ENCODE measurements at regions not wholly inside any gene's neighbourhood (a gene's known extent, or its start where the extent isn't known, plus 50 kb on each side); places are given as distances from the start of the nearest gene placed in this dataset.
A peak's percentile ranks its signal among the peaks of the same experiment; 100 is the strongest.
"Not testable (repeated sequence)": the region's sequence is repeated elsewhere in the genome, so short reads cannot be mapped to it uniquely, and the experiment has no call there.

GRCh38 chr12:93219947-93220346 lies 157.8 kb upstream of the NUDT4 start:
- no peak for DNase-seq

GRCh38 chr12:93221841-93222240 lies 155.9 kb upstream of the NUDT4 start:
- DNase-seq, result no peak

- DNase-seq, result no peak
These were observed 154.0 kb upstream of the NUDT4 start for GRCh38 chr12:93223440-93224426.

DNA sequence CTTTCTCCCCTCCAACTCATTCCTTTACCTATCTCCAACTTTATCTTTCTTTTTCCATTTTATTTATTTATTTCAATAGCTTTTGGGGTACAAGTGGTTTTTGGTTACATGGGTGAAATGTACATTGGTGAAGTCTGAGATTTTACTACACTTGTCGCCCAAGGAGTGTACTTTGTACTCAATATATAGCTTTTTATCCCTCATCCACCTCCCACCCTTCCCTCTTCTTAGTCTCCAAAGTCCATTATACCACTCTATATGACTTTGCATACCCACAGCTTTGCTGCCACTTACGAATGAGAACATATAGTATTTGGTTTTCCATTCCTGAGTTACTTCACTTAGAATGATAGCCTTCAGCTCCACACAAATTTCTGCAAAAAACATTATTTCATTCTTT lies 152.6 kb upstream of the NUDT4 start:
- no peak for DNase-seq

DNA sequence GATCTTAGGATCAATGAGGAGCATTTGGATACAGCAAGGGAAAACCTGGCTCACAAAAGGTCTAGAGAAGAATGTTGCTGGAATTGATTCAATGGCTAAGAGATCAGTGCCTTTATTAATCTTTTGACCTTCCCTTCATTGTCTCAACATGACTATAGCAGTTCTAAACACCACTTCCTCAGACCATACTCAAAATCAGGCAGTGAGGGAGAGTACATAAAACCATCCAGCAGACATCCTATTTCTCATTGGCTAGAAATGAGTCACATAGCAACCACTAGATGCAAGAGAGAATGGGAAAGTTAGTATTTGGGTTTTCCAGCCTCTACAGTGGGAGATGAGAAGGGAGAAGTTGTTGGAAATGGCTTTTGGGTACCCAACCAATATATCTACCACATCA lies 151.4 kb upstream of the NUDT4 start:
- no peak for DNase-seq

GRCh38 chr12:93229494-93230325 lies 148.0 kb upstream of the NUDT4 start:
- DNase-seq, result no peak

- no peak for DNase-seq
These were observed 147.4 kb upstream of the NUDT4 start for GRCh38 chr12:93230326-93230720.

DNA sequence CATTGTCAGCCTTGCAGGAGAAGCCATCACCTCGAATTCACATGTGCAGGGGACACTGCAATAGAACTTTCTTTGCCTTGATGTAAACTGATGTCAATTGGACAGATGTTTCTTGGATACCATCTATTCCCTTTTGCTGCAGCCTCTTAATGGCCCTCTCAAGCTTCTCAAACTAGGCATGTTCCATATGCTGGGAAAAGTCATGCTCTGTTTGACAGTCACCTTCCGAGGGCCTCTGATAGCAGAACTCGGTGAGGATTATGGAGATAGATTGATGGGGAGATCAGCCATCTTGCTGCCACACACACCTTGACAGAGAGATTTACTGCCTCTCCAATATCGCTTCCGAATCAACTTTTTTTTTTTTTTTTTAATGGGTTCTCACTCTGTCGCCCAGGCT lies 145.8 kb upstream of the NUDT4 start:
- no peak for DNase-seq

GRCh38 chr12:93234641-93235040 lies 143.1 kb upstream of the NUDT4 start:
- no peak for DNase-seq

- no peak for DNase-seq
These were observed 141.8 kb upstream of the NUDT4 start for GRCh38 chr12:93235881-93236280.

GRCh38 chr12:93237235-93237915 lies 140.3 kb upstream of the NUDT4 start:
- DNase-seq, result no peak

DNA sequence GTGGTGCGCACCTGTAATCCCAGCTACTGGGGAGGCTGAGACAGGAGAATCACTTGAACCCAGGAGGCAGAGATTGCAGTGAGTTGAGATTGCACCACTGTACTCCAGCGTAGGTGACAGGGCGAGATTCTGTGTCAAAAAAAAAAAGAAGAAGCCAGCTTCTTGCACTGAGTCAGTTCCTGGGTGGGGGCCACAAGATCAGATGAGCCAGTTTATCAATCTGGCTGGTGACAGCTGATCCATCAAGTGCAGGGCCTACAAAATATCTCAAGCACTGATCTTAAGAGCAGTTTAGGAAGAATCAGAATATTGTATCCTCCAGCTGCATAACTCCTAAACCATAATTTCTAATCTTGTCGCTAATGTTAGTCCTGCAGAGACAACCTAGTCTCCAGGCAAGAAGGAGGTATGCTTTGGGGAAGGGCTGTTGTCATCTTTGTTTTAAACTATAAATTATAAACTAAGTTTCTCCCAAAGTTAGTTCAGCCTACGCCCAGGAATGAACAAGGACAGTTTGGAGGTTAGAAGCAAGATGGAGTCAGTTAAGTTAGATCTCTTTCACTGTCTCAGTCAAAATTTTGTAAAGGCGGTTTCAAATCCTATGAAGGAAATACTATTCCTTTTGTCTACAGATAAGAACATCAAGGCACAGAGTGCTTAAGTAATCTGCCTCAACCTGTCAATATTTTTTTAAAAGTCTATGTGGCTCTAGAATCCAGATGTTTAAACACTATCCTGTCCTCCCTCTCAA lies 139.0 kb upstream of the NUDT4 start:
- not testable (repeated sequence) for DNase-seq

DNA sequence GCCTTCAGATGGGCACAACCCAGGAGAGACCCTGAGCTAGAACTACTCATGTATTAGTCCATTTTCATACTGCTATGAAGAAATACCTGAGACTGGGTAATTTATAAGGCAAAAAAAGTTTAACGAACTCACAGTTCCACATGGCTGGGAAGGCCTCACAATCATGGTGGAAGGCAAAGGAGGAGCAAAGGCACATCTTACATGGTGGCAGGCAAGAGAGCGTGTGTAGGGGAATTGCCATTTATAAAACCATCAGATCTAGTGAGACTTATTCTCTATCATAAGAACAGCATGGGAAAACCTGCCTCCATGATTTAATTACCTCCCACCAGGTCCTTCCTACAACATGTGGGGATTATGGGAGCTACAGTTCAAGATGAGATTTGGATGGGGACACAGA lies 137.9 kb upstream of the NUDT4 start:
- not testable (repeated sequence) for DNase-seq

DNA sequence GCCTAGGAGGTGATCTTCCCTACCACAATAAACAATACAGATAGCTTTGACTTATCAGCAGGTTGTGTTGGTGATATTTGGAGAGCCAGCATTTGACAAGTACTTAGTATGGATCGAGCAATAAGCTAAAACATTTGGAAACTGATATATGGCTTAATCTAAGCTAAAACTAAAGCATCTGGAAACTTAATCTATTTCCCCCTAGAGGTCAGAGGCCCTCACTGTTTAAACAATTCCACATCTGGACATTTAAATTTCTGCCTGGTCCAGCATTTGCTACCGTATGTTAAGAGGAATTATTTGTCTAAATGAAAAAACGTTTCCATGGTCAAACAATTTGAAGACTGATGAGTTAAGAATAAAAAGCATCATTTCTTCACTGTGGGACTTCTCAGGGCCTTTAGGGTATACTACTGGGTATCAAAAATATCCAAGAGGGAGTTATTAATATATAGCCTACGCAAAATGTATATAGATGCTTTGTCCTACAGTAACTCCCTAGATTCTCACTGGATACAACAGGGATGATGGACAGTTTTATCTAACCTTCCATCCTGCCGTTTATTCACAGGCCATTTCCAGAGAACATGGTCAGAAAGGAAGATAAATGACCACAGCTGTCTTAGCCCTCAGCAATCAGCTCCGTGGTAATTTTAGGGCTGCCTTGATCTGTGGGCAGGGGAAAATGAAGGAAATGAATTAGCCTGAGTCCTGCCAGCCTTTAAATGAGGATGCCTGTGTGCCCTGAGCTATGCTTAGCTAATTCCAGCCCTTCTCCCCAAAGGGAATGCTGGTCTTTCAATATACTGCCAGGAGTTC lies 135.4 kb upstream of the NUDT4 start:
- no peak for DNase-seq

GRCh38 chr12:93243382-93243688 lies 134.4 kb upstream of the NUDT4 start:
- DNase-seq, result no peak

DNA sequence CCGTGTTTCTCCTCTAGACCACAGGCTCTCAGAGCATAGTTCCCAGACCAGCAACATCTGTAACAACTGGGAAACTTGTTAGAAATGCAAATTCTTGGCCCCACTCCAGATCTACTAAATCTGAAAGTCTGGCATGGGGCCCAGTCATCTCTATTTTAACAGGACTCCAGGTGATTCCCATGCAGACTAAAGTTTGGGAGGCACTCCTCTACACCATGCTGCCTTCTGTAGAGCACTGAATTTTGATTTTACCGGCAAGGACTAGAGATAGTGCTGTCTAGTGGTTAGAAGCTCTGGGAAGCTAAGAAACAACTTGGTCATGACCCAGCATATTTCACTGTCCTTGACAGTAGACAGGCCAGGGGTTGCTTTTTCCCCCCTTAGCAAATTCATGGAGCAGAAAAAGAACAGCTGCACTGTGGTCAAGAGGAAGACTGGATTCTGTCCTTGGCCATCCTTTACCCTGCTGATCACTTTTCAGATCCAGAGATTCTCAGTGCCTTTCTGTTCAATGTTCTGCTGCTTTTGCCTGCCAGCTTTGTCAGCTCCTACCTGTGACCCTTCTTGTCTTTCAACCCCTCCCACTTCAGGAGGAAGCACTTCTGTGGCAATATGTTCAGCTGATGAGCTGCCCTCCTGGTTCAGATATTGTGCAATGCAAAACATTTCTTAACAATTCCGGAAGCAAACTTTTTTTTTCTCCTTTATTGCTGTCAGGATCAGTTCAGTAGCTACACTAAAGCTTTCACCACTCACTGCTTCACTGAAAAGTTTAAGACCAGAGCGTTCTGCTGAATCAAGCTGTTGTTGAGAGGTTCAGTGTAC lies 133.8 kb upstream of the NUDT4 start:
- peak; percentile 5 for DNase-seq

DNA sequence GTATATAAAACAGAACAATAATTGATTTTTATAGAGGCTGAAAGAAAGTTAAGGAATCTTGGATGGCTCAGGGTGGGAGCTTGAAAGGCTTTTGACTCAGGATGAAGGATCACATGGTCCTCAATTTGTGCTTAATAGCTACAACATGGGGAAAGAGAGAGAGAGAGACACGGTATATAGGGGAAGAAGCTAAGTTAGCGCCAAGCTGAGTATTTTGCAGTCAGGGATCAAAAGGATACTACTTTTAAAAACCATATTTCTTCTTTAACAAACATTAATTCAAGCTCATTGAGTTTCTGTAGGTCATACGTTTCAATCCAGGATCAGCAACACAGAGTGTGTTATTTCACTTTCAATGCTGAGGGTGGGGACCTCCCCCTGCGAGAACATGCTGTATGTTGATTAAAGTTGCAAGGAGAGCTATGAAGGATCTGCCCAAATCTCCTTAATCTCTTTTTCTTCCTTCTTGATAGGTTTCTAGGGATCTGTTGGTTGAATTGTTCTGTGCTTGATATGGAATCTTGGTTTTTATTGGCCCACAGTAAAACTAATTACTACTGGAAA lies 133.1 kb upstream of the NUDT4 start:
- no peak for DNase-seq

DNA sequence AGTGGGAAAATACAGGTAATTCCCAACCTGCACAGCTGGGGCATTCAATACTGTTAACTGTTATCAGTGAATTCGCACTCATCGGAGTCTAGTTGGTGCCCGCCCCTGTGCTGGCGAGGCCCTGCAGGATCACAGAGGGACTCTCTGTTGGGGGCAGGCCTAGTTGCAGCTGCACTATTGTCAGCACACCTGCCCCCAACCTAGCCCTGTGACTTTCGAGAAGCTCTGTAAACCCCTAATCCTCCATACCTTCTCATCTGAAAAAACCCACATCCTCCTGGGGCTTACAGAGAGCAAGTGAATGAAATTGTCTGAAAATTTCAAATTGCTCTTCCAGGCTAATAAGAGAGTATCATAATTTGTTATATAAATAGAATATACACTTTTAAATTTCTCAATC lies 132.2 kb upstream of the NUDT4 start:
- peak; percentile 8 for DNase-seq

DNA sequence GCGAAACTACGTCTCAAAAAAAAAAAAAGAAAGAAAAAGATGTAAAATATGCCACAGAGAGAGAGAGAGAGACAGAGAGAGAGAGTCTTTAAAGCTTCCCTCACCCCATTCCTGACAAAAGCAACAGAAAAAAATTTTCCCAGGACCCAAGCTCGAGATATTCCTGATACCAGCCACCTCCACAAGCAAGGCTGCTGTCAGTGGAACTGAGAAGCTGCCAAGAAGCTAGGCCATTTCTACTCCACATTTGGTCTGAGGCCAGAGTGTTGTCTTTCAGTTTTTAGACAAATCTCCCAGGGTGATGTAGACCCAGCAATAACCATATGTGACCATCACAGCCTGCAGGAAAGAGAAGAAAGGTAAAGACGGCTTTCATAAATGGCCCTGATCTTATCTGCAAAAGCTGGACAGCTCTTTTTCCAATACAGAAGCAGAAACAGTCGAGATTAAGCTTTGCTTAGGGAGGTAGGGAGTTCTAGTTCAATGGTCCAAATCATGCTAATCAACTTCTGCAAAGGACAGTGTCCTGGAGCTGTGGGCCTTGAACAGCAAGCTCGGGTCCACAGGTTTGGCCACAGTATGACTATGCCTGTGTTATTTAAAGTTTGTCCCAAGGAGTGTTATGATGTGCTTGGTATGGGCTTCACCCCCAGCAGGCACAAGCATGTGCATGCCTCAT lies 130.3 kb upstream of the NUDT4 start:
- no peak for DNase-seq

DNA sequence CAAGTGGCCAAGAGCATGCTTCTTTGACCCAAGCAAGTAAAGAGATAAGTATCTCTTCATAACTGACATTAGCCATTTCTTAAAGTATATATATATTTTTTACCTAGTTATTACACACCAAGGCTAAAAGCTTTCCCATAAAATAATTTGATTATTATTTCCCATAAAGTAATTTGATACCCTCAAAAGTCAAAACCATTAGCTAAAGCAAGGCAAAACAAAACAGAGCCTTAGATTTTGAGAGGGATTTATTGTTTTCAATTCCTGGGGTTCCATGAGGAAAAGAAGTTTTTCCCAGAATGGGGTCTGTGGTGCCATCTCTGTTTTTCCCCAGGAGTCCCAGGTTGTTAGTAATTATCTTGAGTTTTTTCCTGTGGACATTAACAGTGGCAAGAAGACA lies 125.5 kb upstream of the NUDT4 start:
- DNase-seq, result no peak
